Stimulated activated CD4-positive, alpha-beta T cell treated with anti-CD3 and anti-CD28 coated beads, Interleukin-4, amount 100 ng/mL, for 48 hours (primary cell): ENCODE measurements at regions not wholly inside any gene's neighbourhood (a gene's known extent, or its start where the extent isn't known, plus 50 kb on each side); places are given as distances from the start of the nearest gene placed in this dataset.
"Not testable (repeated sequence)": the region's sequence is repeated elsewhere in the genome, so short reads cannot be mapped to it uniquely, and the experiment has no call there.

ENCODE experiments used
- DNase-seq, 2 donors: peaks; one replicate each; pipeline ENCODE4 v3.0.0-alpha.2; 2020; ENCODE audit warnings: low read depth in 2 of 2

GRCh38 chr13:90868321-90868920 lies 479.1 kb upstream of the MIR17HG start:
- DNase-seq = no peak

DNA sequence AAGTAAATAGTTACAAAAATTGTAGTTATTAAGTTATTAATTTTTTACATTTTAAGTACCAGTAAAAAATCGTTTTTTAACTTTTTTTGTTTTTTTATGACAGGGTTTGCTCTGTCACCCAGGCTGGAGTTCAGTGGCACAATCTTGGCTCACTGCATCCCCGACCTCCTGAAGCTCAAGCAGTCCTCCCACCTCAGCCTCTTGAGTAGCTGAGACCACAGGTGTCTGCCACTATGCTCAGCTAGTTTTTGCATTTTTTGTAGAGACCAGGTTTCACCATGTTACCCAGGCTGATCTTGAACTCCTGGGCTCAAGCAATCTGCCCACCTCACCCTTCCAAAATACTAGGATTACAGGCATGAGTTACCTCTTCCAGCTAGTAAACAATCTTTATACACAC lies 477.9 kb upstream of the MIR17HG start:
- DNase-seq = no peak

DNA sequence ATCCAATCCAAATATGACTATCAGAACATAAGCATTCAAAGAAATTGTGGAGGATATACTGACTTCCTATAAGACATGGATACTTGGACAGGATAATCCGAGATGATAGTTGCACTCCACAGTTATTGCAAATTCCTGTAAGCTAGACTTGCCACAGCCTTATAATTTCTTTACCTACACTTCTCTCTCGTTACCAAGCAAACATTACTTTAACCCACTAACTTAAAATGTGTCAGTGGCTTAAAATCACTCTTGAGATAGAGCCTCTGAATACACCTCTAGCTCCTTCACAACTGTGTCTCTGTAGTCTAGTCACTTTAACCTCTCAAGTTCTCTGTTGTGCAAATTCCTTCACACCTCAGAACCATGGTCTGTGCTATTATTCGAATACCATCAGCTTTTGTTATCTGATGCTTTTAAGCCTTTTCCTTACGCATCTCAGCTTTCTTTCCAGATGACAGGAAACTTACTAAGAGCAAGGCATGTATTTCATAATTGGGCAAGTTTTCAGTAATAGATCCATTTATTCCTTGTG lies 474.9 kb upstream of the MIR17HG start:
- no peak for DNase-seq

DNA sequence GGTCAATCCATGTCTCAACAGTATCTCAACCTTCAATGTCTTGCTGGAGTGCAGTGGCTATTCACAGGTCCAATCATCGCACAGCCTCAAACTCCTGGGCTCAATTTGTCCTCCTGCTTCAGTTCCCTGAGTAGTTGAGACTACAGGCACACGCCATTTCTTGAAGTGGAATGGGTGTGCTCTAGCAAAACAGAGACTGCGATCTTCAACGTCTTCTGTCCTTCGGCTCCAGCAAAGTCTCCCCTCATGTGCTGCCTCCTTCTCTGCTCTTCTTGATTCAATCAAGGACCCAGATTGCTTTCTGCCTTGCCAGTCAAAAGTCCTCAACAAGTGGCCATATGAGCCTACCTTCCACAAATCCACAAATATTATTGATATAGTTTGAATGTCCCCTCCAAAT lies 466.7 kb upstream of the MIR17HG start:
- no peak for DNase-seq

DNA sequence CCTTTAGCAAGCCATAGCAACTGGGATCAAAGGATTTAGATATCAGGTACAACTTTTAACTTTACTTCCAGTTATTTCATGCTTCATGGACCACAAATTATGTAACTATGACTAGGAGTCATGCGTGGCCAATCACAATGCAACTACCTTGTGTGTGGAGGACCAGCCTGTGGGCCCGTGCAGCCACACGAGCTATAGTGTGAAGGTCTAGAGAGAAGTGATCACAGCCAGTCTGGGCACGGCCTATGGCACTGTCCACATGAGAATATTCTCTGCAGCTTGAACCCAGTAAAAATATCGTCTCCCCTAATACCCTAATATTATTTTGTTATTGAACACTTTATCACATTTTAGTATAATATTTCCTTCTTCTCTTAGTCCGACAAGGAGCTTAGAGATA lies 464.9 kb upstream of the MIR17HG start:
- DNase-seq = no peak

GRCh38 chr13:90883592-90883991 lies 463.9 kb upstream of the MIR17HG start:
- no peak for DNase-seq

DNA sequence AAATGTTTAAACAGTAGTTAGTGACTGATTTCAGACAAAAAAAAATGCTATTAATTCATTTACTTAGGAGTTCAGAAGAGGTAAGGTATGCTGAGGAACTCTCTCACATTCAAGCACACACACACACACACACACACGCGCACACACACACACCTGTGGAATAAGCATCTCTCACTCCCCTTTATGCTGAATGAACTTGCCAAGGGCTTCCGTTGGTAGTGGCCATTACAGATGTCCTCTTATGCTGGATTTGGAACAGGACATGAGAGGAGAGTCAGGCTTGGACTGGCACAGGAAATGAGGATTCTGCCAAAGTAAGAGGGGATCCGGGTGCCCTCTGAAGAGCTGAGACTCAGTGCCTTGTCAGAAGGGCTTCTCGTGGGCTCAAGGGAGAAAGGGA lies 463.4 kb upstream of the MIR17HG start:
- no peak for DNase-seq

- no peak for DNase-seq
Observed at GRCh38 chr13:90889906-90890834, 457.3 kb upstream of the MIR17HG start.

- DNase-seq = no peak
Observed at GRCh38 chr13:90891329-90891728, 456.2 kb upstream of the MIR17HG start.

DNA sequence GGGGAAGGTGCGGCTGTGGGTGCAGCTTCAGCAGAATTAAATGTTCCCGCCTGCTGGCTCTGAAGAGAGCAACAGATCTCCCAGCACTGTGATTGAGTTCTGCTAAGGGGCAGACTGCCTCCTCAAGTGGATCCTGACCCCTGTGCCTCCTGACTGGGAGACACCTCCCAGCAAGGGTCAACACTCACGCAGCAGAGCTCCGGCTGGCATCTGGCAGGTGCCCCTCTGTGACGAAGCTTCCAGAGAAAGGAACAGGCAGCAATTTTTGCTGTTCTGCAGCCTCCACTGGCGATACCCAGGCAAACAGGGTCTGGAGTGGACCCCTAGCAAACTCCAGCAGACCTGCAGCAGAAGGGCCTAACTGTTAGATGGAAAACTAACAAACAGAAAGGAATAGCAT lies 454.3 kb upstream of the MIR17HG start:
- DNase-seq = not testable (repeated sequence)

- DNase-seq = no peak
Observed at GRCh38 chr13:90896002-90896401, 451.5 kb upstream of the MIR17HG start.

DNA sequence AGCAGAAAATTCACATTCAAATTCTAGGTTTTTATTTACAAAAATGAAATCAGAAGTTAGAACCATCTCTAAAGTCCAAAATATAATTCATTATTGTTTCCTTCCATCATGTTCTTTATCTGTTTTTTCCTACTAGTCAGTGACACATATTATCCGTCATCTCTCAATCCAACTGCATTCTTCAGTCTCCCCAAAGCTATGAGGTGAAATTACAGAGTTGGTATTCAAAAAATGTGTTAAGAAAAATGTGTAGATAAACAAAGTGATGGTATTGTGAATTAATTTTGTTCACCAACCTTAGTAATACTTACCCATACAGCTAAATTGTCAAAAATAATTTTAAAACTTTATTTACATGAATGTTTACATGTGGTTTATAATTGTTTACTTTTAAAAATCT lies 448.7 kb upstream of the MIR17HG start:
- DNase-seq = no peak

GRCh38 chr13:90899416-90899815 lies 448.1 kb upstream of the MIR17HG start:
- no peak for DNase-seq

GRCh38 chr13:90902255-90902654 lies 445.2 kb upstream of the MIR17HG start:
- no peak for DNase-seq

DNA sequence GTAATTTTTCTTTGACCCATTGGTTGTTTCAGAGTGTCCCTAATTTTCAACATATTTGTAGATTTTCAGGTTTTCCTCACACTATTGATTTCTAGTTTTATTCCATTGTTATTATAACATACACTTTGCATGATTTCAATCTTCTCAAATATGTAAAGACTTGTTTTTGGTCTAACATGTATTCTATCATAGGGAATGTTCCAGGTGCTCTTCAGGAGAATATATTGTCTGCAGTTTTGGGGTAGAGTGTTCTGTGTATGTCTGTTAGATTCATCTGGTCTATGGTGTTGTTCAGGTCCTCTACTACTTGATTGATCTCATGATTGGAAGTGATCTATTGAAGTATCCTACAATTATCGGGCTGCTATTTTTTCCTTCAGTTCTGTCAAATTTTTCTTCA lies 440.9 kb upstream of the MIR17HG start:
- no peak for DNase-seq

DNA sequence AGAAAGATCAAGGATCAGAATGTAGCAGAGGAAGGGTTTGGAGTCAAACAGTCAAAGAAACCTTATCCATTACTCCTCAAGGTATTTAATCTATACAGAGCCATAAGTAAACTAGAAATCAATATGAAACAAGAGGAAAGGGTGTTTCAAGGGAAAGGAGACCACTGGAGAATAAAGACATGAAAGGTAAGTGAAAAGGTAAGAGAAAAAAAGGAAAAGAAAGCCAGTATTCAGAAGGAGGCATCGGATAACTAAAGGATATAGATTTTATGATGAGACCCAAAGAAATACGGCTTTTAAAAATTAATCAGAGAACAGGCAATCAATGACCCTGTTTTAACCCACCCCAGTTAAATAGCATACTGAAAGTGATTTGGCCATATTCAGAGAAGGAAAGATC lies 438.7 kb upstream of the MIR17HG start:
- no peak for DNase-seq

GRCh38 chr13:90910018-90910639 lies 437.4 kb upstream of the MIR17HG start:
- DNase-seq = no peak

GRCh38 chr13:90912247-90912646 lies 435.2 kb upstream of the MIR17HG start:
- no peak for DNase-seq

DNA sequence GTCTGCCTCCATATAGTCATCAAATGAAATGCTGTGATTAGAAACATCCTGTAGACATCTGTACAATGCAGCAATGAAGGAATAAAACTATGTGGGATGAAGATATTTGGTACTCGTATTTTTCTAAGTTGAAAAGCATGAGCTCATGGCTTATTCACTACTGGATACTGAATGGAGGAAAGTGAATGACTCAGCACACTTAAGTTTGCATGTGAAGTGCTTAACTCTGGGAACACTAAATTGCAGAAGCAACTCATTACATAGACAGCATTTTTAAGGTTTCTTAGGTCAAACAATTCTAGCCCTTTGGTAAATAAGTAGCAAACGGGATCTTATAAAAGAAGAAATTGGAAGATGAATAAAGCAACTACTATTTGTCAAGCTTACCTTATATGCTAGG lies 429.0 kb upstream of the MIR17HG start:
- DNase-seq = no peak

- DNase-seq = no peak
Observed at GRCh38 chr13:90919153-90919552, 428.3 kb upstream of the MIR17HG start.

DNA sequence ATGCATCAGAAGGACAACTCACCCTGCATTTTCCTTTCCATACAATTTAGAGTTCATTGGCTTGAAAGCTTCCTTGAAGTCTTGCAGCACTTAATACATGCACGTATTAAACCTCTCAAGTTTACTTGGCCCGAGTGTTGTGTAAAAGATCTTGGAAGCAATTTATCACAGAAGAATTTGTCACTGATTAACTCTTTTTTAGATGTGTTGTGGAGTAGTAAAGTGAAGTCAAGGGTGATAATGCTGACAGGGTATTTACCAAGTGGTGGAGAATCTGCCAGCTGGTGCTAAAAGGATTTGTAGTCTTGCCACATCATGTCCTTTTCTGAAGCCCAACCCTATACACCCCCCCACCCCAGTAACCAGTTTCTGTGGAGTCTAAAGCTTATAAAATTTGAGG lies 421.0 kb upstream of the MIR17HG start:
- DNase-seq = no peak

DNA sequence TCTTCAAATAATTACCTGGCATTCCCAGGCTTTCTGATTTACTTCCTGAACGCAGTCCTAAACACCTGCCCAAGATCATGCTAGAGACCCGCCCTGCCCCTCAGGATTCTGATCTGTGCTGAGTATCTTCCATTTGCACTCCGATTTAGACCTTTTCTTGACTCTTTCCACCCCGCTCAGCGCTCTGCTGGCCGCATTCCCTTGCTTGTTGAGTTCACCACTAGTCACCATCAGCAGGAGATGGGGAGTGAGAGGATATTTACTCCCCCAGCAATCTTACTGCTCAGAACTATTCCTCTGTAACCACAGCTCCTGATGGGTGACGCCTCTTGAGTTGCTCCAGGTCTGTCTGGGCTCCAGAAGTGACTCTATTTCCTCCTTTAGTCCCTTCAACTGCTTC lies 419.4 kb upstream of the MIR17HG start:
- no peak for DNase-seq
